ENCODE measurements at regions not wholly inside any gene's neighbourhood (a gene's known extent, or its start where the extent isn't known, plus 50 kb on each side); places are given as distances from the start of the nearest gene placed in this dataset.

DNA sequence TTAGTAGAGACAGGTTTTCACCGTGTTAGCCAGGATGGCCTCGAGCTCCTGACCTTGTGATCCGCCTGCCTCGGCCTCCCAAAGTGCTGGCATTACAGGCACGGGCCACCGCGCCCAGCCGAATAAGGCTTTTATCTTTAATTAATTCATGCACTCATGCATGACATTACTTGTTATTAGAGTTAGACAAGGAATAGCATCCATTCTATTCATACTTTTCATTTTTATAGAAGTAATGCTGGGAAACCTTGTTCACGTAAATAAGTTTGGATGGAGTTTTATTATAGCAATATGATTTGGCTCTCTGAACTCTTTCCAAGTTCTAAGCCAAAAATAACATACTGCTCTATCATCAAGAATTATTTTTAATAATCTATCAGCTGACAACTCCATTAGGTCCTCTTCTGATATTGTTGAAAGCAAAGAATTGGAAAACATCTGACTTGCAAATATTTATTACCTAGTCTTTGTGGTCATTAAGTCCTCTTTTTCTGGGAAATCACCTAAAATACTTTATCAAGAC lies 168.8 kb upstream of the CCND2 start:
- TF ChIP-seq, protein P1, sequence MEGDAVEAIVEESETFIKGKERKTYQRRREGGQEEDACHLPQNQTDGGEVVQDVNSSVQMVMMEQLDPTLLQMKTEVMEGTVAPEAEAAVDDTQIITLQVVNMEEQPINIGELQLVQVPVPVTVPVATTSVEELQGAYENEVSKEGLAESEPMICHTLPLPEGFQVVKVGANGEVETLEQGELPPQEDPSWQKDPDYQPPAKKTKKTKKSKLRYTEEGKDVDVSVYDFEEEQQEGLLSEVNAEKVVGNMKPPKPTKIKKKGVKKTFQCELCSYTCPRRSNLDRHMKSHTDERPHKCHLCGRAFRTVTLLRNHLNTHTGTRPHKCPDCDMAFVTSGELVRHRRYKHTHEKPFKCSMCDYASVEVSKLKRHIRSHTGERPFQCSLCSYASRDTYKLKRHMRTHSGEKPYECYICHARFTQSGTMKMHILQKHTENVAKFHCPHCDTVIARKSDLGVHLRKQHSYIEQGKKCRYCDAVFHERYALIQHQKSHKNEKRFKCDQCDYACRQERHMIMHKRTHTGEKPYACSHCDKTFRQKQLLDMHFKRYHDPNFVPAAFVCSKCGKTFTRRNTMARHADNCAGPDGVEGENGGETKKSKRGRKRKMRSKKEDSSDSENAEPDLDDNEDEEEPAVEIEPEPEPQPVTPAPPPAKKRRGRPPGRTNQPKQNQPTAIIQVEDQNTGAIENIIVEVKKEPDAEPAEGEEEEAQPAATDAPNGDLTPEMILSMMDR (IDR thresholded peaks at IDR 0.05; ENCODE audit: insufficient read depth, low read depth, low read length, missing control alignments) = no peak
- no peak for DNase-seq (ENCODE audit: low read depth)

DNA sequence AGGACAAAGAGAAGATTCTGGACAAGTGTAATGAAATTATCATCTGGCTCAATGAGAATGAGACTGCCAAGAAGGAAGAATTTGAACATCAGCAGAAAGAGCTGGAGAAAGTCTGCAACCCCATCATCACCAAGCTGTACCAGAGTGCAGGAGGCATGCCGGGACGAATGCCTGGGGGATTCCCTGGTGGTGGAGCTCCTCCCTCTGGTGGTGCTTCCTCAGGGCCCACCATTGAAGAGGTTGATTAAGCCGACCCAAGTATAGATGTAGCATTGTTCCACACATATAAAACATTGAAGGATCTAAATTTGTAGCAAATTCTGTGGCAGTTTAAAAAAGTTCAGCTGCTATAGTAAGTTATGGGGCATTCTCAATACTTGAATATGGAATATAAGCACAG lies 174.3 kb upstream of the CCND2 start:
- no peak overlapping the region for H3K4me3 ChIP-seq (ENCODE audit: low read depth, low read length)
- TF ChIP-seq, protein P1 (IDR thresholded peaks at IDR 0.05; ENCODE audit: insufficient read depth, low read depth, low read length, missing control alignments) = no peak
- no peak for DNase-seq (ENCODE audit: low read depth)

More for the DNA sequence above, 168.8 kb upstream of the CCND2 start:
- no peak overlapping the region for H3K4me3 ChIP-seq (ENCODE audit: low read depth, low read length)

DNA sequence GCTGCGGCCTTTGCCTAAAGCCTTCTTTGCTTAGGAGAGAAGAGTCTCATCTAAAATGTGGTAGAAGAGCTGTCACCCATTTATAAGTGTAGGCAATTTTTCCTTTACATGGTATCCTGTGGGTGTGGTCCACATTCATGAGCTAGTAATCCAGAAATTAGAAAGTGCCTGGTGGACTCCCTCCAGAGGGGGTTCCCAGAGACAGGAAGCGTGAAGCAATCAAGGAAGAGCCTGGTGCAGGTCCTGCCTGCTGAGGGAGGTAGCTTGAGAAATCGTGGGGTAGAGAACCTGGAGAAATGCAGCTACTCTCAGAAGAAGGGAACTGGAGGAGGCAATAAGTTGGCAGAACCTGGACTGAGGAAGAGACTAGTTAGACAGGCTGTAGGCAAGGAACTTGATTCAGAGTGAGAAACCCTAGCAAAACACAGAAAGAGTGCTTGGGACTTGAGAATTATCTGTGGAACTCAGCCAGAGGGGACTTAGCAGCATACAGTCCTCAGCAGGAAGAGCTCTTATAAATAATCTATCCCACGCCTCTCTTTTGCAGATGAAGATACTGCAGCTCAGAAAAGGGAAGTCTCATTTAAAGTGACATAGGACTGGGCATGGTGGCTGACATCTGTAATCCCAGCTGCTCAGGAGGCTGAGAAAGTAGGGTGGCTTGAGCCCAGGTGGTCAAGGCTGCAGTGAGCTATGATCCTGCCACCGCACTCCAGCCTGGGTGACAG lies 182.4 kb upstream of the CCND2 start:
- H3K4me3 ChIP-seq (ENCODE audit: low read depth, low read length) = no peak overlapping the region
- TF ChIP-seq, protein P1 (IDR thresholded peaks at IDR 0.05; ENCODE audit: insufficient read depth, low read depth, low read length, missing control alignments) = no peak
- DNase-seq (ENCODE audit: low read depth) = no peak

DNA sequence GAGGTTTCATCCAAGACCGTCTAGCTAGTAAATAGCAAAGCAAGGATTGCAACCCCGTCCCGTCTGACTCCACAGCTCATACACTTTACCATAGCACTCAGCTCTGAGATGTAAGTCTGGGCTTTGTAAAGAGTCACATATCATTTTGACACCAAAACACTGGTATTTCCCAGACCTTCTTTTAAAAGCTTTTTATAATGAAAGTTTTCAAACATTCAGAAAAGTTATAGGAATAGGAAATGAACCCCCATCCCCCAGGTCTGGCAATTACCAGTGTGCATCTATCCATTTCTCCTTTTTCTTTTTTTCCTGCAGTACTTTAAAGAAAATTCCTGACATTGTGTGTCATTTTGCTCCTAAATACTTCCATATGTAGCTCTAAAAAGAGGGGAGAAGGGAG lies 183.6 kb upstream of the CCND2 start:
- TF ChIP-seq, protein P1 (IDR thresholded peaks at IDR 0.05; ENCODE audit: insufficient read depth, low read depth, low read length, missing control alignments) = no peak
- no peak for DNase-seq (ENCODE audit: low read depth)

DNA sequence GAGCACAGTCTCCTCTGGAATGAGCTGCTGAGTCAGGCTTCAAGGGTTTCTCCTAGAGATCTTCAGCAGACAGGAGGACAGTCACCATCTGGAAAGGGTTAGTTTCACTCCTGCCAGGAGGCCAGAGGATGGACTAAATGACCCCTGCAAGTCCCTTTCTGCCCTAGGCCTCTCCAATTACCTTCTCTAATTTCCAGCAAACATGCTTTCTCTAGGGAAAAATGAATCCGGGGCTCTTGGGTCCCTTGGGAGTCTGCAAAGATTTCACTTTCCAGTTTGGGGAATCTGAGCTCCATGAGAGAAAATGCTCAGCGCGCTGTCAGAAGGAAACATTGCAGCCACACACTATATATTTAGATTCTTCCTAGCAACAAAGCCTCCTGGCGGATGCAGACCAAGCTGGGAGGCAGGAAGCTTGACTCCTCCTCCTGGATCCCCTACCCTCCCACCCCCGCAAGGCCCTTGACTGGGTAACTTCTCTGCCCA lies 184.4 kb upstream of the CCND2 start:
- TF ChIP-seq, protein P1 (IDR thresholded peaks at IDR 0.05; ENCODE audit: insufficient read depth, low read depth, low read length, missing control alignments) = no peak
- DNase-seq (ENCODE audit: low read depth) = no peak
- H3K4me3 ChIP-seq (ENCODE audit: low read depth, low read length) = no peak overlapping the region

More for the DNA sequence above, 183.6 kb upstream of the CCND2 start:
- H3K4me3 ChIP-seq (ENCODE audit: low read depth, low read length) = no peak overlapping the region

DNA sequence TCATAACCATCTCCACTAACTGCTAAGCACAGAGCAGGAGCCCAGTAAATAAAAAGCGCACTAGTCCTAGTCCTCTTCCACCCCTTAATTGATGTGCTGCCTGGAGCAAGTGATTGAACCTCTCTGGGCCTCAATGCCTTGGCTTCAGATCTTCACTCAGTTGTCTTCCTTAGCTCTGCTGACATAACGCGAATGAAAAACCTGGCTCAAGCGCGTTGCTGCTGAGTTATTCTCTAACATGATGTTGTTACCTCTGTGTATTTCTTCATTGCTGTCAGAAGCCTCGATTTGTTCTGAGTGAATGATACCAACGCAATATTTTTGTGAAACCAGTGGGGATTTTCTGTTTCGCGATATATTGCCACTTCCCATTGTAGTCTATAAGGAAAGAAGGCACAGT lies 185.1 kb upstream of the CCND2 start:
- no peak overlapping the region for H3K4me3 ChIP-seq (ENCODE audit: low read depth, low read length)
- DNase-seq (ENCODE audit: low read depth) = no peak
- TF ChIP-seq, protein P1 (IDR thresholded peaks at IDR 0.05; ENCODE audit: insufficient read depth, low read depth, low read length, missing control alignments) = no peak
